Esophagus muscularis mucosa (tissue), 3 donors: ENCODE measurements at regions not wholly inside any gene's neighbourhood (a gene's known extent, or its start where the extent isn't known, plus 50 kb on each side); places are given as distances from the start of the nearest gene placed in this dataset.

Experiments
- POLR2AphosphoS5 ChIP-seq, 2 donors: sonication (generic); formaldehyde crosslinking; IDR thresholded peaks; one replicate each; pipeline ENCODE4 v1.6.1; 2017; ENCODE audit warnings: antibody characterized with exemption in 2 of 2
- TF ChIP-seq, protein P1 (sequence below), 3 experiments: fragments of 200-600 bp in 2 of 3; fragments of 450-650 bp in 1 of 3; sonication (generic) in 2 of 3; IDR thresholded peaks; one replicate each; pipeline ENCODE4 v1.5.1; 2017 to 2019; ENCODE audit warnings: antibody characterized with exemption in 3 of 3, mild to moderate bottlenecking in 2 of 3, moderate library complexity in 1 of 3

DNA sequence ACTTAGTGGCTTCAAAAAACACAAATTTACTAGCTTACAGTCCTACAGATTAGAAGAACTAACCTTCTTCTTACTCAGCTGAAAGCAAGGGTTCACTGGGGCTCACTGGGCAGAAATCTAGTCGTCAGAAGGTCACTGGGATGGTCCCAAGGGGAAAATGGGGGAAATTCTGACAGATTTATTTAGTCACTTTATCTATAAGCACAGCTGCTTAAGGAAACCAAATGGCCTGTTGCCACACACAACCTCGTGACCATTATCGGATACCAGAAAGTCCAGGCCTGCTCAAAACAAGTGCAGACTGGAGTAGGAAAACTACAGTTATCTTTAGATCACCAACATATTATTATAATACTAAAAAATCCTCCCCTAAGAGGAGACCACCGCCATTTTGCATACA lies 374.6 kb upstream of the ASIC2 start:
- TF ChIP-seq, protein P1, sequence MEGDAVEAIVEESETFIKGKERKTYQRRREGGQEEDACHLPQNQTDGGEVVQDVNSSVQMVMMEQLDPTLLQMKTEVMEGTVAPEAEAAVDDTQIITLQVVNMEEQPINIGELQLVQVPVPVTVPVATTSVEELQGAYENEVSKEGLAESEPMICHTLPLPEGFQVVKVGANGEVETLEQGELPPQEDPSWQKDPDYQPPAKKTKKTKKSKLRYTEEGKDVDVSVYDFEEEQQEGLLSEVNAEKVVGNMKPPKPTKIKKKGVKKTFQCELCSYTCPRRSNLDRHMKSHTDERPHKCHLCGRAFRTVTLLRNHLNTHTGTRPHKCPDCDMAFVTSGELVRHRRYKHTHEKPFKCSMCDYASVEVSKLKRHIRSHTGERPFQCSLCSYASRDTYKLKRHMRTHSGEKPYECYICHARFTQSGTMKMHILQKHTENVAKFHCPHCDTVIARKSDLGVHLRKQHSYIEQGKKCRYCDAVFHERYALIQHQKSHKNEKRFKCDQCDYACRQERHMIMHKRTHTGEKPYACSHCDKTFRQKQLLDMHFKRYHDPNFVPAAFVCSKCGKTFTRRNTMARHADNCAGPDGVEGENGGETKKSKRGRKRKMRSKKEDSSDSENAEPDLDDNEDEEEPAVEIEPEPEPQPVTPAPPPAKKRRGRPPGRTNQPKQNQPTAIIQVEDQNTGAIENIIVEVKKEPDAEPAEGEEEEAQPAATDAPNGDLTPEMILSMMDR (IDR thresholded peaks at IDR 0.05) = no peak
- TF ChIP-seq POLR2AphosphoS5 (IDR thresholded peaks at IDR 0.05) = no peak
